Islet precursor cell (in vitro differentiated cells): ENCODE measurements at regions not wholly inside any gene's neighbourhood (a gene's known extent, or its start where the extent isn't known, plus 50 kb on each side); places are given as distances from the start of the nearest gene placed in this dataset.
"Not testable (repeated sequence)": the region's sequence is repeated elsewhere in the genome, so short reads cannot be mapped to it uniquely, and the experiment has no call there.

ENCODE experiments used
- DNase-seq: peaks from one replicate; pipeline ENCODE4 v3.0.0-alpha.2; 2018

GRCh38 chr10:20652424-20652823, 244.7 kb downstream of the NEBL start:
- DNase-seq, result not testable (repeated sequence)

- no peak for DNase-seq
Measured at GRCh38 chr10:20648263-20648874, 248.7 kb downstream of the NEBL start.

- no peak for DNase-seq
Measured at GRCh38 chr10:20647756-20648155, 249.4 kb downstream of the NEBL start.

- no peak for DNase-seq
Measured at GRCh38 chr10:20644421-20644820, 252.7 kb downstream of the NEBL start.

- DNase-seq, result no peak
Measured at GRCh38 chr10:20641605-20642004, 255.5 kb downstream of the NEBL start.

- DNase-seq, result no peak
Measured at GRCh38 chr10:20635570-20635969, 261.5 kb downstream of the NEBL start.

GRCh38 chr10:20634839-20635238, 262.3 kb downstream of the NEBL start:
- no peak for DNase-seq

- no peak for DNase-seq
Measured at GRCh38 chr10:20633714-20634113, 263.4 kb downstream of the NEBL start.

GRCh38 chr10:20632696-20633095, 264.4 kb downstream of the NEBL start:
- DNase-seq, result no peak

GRCh38 chr10:20631229-20631628, 265.9 kb downstream of the NEBL start:
- DNase-seq, result no peak

- DNase-seq, result no peak
Measured at GRCh38 chr10:20630092-20630643, 266.9 kb downstream of the NEBL start.

GRCh38 chr10:20627946-20628507, 269.1 kb downstream of the NEBL start:
- DNase-seq, result no peak

- DNase-seq, result no peak
Measured at GRCh38 chr10:20627087-20627486, 270.0 kb downstream of the NEBL start.

GRCh38 chr10:20625868-20626267, 271.2 kb downstream of the NEBL start:
- DNase-seq, result no peak

GRCh38 chr10:20624642-20625041, 272.5 kb downstream of the NEBL start:
- DNase-seq, result no peak

- DNase-seq, result no peak
Measured at GRCh38 chr10:20623546-20623945, 273.6 kb downstream of the NEBL start.

GRCh38 chr10:20622531-20623211, 274.4 kb downstream of the NEBL start:
- no peak for DNase-seq

GRCh38 chr10:20620981-20621380, 276.1 kb downstream of the NEBL start:
- DNase-seq, result no peak

- DNase-seq, result no peak
Measured at GRCh38 chr10:20618011-20618547, 279.0 kb downstream of the NEBL start.

GRCh38 chr10:20616918-20617810, 279.9 kb downstream of the NEBL start:
- no peak for DNase-seq

- DNase-seq, result no peak
Measured at GRCh38 chr10:20616056-20616671, 280.9 kb downstream of the NEBL start.

- DNase-seq, result no peak
Measured at GRCh38 chr10:20615395-20615794, 281.7 kb downstream of the NEBL start.
